Activated T-cell treated with anti-CD3 and anti-CD28 coated beads, Interleukin-2, amount 50 U/mL, for 4 hours (primary cell): ENCODE measurements at regions not wholly inside any gene's neighbourhood (a gene's known extent, or its start where the extent isn't known, plus 50 kb on each side); places are given as distances from the start of the nearest gene placed in this dataset.

Experiments used
- ATAC-seq, 2 donors: fragments of 200-7000 bp; cut with Tn5 transposase; one replicate each; pipeline ENCODE4 v1.10.0; 2021
- DNase-seq: peaks from one replicate; pipeline ENCODE4 v3.0.0-alpha.2; 2020
- H3K27me3 Mint-ChIP-seq: one replicate; pipeline ENCODE4 v1.8.0; 2021; ENCODE audit warnings: low read depth, mixed read lengths
- H3K36me3 Mint-ChIP-seq: one replicate; pipeline ENCODE4 v1.8.0; 2022; ENCODE audit warnings: mixed read lengths; ENCODE audit not compliant: insufficient read depth
- H3K4me1 Mint-ChIP-seq: one replicate; pipeline ENCODE4 v1.8.0; 2021; ENCODE audit warnings: low read depth, mixed read lengths
- H3K4me3 Mint-ChIP-seq: one replicate; pipeline ENCODE4 v1.8.0; 2021; ENCODE audit warnings: mild to moderate bottlenecking, moderate library complexity, mixed read lengths
- H3K9me3 Mint-ChIP-seq: one replicate; pipeline ENCODE4 v1.8.0; 2021; ENCODE audit warnings: mixed read lengths

- ATAC-seq = no peak
- no peaks in the 10 kb centered on the region for H3K9me3 Mint-ChIP-seq
- no peaks in the 10 kb centered on the region for H3K4me1 Mint-ChIP-seq
- no peaks in the 10 kb centered on the region for H3K36me3 Mint-ChIP-seq
- H3K4me3 Mint-ChIP-seq = no peak overlapping the region
- peaks cover 17% of the 10 kb centered on the region for H3K27me3 Mint-ChIP-seq
- no peak for DNase-seq
Measured at GRCh38 chr6:134707342-134708031, 242.4 kb downstream of the ALDH8A1 start.

- no peaks in the 10 kb centered on the region for H3K4me1 Mint-ChIP-seq
- ATAC-seq = no peak
- H3K4me3 Mint-ChIP-seq = no peak overlapping the region
- H3K9me3 Mint-ChIP-seq = no peaks in the 10 kb centered on the region
- DNase-seq = no peak
- H3K27me3 Mint-ChIP-seq = peaks cover 17% of the 10 kb centered on the region
- no peaks in the 10 kb centered on the region for H3K36me3 Mint-ChIP-seq
Measured at GRCh38 chr6:134706806-134707205, 243.1 kb downstream of the ALDH8A1 start.

GRCh38 chr6:134706153-134706552 lies 243.7 kb downstream of the ALDH8A1 start:
- DNase-seq (no peak), ATAC-seq (no peak)
- Mint-ChIP-seq H3K36me3 (no peaks in the 10 kb centered on the region), H3K9me3 (no peaks in the 10 kb centered on the region), H3K4me1 (no peaks in the 10 kb centered on the region), H3K4me3 (no peak overlapping the region), H3K27me3 (peaks cover 17% of the 10 kb centered on the region)

GRCh38 chr6:134703206-134703605 lies 246.7 kb downstream of the ALDH8A1 start:
- no peak for ATAC-seq
- Mint-ChIP-seq H3K36me3 (no peaks in the 10 kb centered on the region), H3K4me1 (no peaks in the 10 kb centered on the region), H3K27me3 (peaks cover 19% of the 10 kb centered on the region), H3K4me3 (no peak overlapping the region), H3K9me3 (no peaks in the 10 kb centered on the region)
- DNase-seq = no peak

- H3K27me3 Mint-ChIP-seq = peaks cover 21% of the 10 kb centered on the region
- ATAC-seq = no peak
- no peaks in the 10 kb centered on the region for H3K4me1 Mint-ChIP-seq
- H3K9me3 Mint-ChIP-seq = no peaks in the 10 kb centered on the region
- no peak for DNase-seq
- no peaks in the 10 kb centered on the region for H3K36me3 Mint-ChIP-seq
- no peak overlapping the region for H3K4me3 Mint-ChIP-seq
Measured at GRCh38 chr6:134702279-134702678, 247.6 kb downstream of the ALDH8A1 start.

- Mint-ChIP-seq H3K4me3 (no peak overlapping the region), H3K4me1 (no peaks in the 10 kb centered on the region), H3K27me3 (peaks cover 19% of the 10 kb centered on the region), H3K9me3 (no peaks in the 10 kb centered on the region), H3K36me3 (no peaks in the 10 kb centered on the region)
- ATAC-seq (no peak), DNase-seq (no peak)
Measured at GRCh38 chr6:134701301-134701700, 248.6 kb downstream of the ALDH8A1 start.

GRCh38 chr6:134698228-134698627 lies 251.7 kb downstream of the ALDH8A1 start:
- no peak for ATAC-seq
- DNase-seq = no peak
- Mint-ChIP-seq H3K9me3 (no peaks in the 10 kb centered on the region), H3K4me1 (no peaks in the 10 kb centered on the region), H3K27me3 (peaks cover 11% of the 10 kb centered on the region), H3K36me3 (no peaks in the 10 kb centered on the region), H3K4me3 (no peak overlapping the region)

GRCh38 chr6:134692008-134692407 lies 257.9 kb downstream of the ALDH8A1 start:
- Mint-ChIP-seq H3K27me3 (peaks cover 17% of the 10 kb centered on the region), H3K9me3 (no peaks in the 10 kb centered on the region), H3K36me3 (no peaks in the 10 kb centered on the region), H3K4me3 (no peak overlapping the region), H3K4me1 (no peaks in the 10 kb centered on the region)
- DNase-seq (no peak), ATAC-seq (no peak)

- Mint-ChIP-seq H3K9me3 (no peaks in the 10 kb centered on the region), H3K4me1 (no peaks in the 10 kb centered on the region), H3K27me3 (peaks cover 17% of the 10 kb centered on the region), H3K36me3 (no peaks in the 10 kb centered on the region), H3K4me3 (no peak overlapping the region)
- DNase-seq (no peak), ATAC-seq (no peak)
Measured at GRCh38 chr6:134691180-134691579, 258.7 kb downstream of the ALDH8A1 start.

- Mint-ChIP-seq H3K9me3 (no peaks in the 10 kb centered on the region), H3K36me3 (no peaks in the 10 kb centered on the region), H3K27me3 (peaks cover 17% of the 10 kb centered on the region), H3K4me1 (no peaks in the 10 kb centered on the region), H3K4me3 (no peak overlapping the region)
- DNase-seq (no peak), ATAC-seq (no peak)
Measured at GRCh38 chr6:134690048-134690447, 259.9 kb downstream of the ALDH8A1 start.

- H3K4me3 Mint-ChIP-seq = no peak overlapping the region
- peaks cover 18% of the 10 kb centered on the region for H3K27me3 Mint-ChIP-seq
- DNase-seq (no peak), ATAC-seq (no peak)
- no peaks in the 10 kb centered on the region for H3K36me3 Mint-ChIP-seq
- H3K9me3 Mint-ChIP-seq = no peaks in the 10 kb centered on the region
- no peaks in the 10 kb centered on the region for H3K4me1 Mint-ChIP-seq
Measured at GRCh38 chr6:134689641-134690040, 260.3 kb downstream of the ALDH8A1 start.

- DNase-seq = no peak
- H3K27me3 Mint-ChIP-seq = peaks cover 20% of the 10 kb centered on the region
- H3K4me3 Mint-ChIP-seq = no peak overlapping the region
- no peaks in the 10 kb centered on the region for H3K9me3 Mint-ChIP-seq
- ATAC-seq = no peak
- no peaks in the 10 kb centered on the region for H3K4me1 Mint-ChIP-seq
- no peaks in the 10 kb centered on the region for H3K36me3 Mint-ChIP-seq
Measured at GRCh38 chr6:134689177-134689576, 260.7 kb downstream of the ALDH8A1 start.

GRCh38 chr6:134686071-134686470 lies 263.8 kb downstream of the ALDH8A1 start:
- Mint-ChIP-seq H3K4me1 (no peaks in the 10 kb centered on the region), H3K9me3 (no peaks in the 10 kb centered on the region), H3K36me3 (no peaks in the 10 kb centered on the region), H3K4me3 (no peak overlapping the region), H3K27me3 (peaks cover 15% of the 10 kb centered on the region)
- no peak for ATAC-seq
- no peak for DNase-seq

- no peaks in the 10 kb centered on the region for H3K4me1 Mint-ChIP-seq
- H3K4me3 Mint-ChIP-seq = no peak overlapping the region
- DNase-seq = no peak
- no peaks in the 10 kb centered on the region for H3K36me3 Mint-ChIP-seq
- no peak for ATAC-seq
- no peaks in the 10 kb centered on the region for H3K9me3 Mint-ChIP-seq
- H3K27me3 Mint-ChIP-seq = peaks cover 6% of the 10 kb centered on the region
Measured at GRCh38 chr6:134684423-134684795, 265.5 kb downstream of the ALDH8A1 start.

- no peak for ATAC-seq
- H3K4me3 Mint-ChIP-seq = no peak overlapping the region
- H3K9me3 Mint-ChIP-seq = no peaks in the 10 kb centered on the region
- no peak for DNase-seq
- no peaks in the 10 kb centered on the region for H3K36me3 Mint-ChIP-seq
- peaks cover 3% of the 10 kb centered on the region for H3K27me3 Mint-ChIP-seq
- no peaks in the 10 kb centered on the region for H3K4me1 Mint-ChIP-seq
Measured at GRCh38 chr6:134683783-134684422, 266.0 kb downstream of the ALDH8A1 start.
